ENCODE measurements at regions not wholly inside any gene's neighbourhood (a gene's known extent, or its start where the extent isn't known, plus 50 kb on each side); places are given as distances from the start of the nearest gene placed in this dataset.

GRCh38 chr1:170460414-170461155 lies 71.4 kb upstream of the GORAB start:
- CTCF ChIA-PET (ENCODE audit: unreplicated experiment) = no interaction called here
- no peaks in the 10 kb centered on the region for H3K9me3 ChIP-seq (ENCODE audit: low read length)

GRCh38 chr1:170461291-170461747 lies 70.6 kb upstream of the GORAB start:
- no peak for DNase-seq (ENCODE audit: low spot score)
- BruUV-seq (replicated peaks) = no TSS peak
- no peak overlapping the region for H3K4me3 ChIP-seq (ENCODE audit: low read depth, low read length, poor library complexity, severe bottlenecking)
- no peaks in the 10 kb centered on the region for H3K79me2 ChIP-seq (ENCODE audit: insufficient read depth, low read depth, low read length)
- no peak overlapping the region for H2AFZ ChIP-seq (ENCODE audit: low read length)
- no peaks in the 10 kb centered on the region for H3K9me3 ChIP-seq (ENCODE audit: low read length)
- CTCF ChIA-PET (ENCODE audit: unreplicated experiment) = no interaction called here
- intact Hi-C loops (cut with micrococcal nuclease; ENCODE audit: unreplicated experiment) = no loop called here
- TF ChIP-seq CTCF (conservative IDR thresholded peaks at IDR 0.05; ENCODE audit: low read length) (no peak), EZH2phosphoT487 (IDR thresholded peaks at IDR 0.05; ENCODE audit: borderline replicate concordance, low read depth, low read length) (no peak)
- no peaks in the 10 kb centered on the region for H3K36me3 ChIP-seq (ENCODE audit: insufficient read depth, low read length)
- POLR2A ChIA-PET = no interaction called here
- H4K20me1 ChIP-seq (ENCODE audit: insufficient read depth, low read length) = no peaks in the 10 kb centered on the region
- H3K27ac ChIP-seq (ENCODE audit: low read depth, low read length, poor library complexity, severe bottlenecking) = no peak overlapping the region
- no peak overlapping the region for H3K4me2 ChIP-seq (ENCODE audit: low read length)
- H3K9me2 ChIP-seq (ENCODE audit: insufficient read depth, low read length) = no peaks in the 10 kb centered on the region
- no peaks in the 10 kb centered on the region for H3K4me1 ChIP-seq (ENCODE audit: insufficient read depth, low read length, poor library complexity, severe bottlenecking)

More at GRCh38 chr1:170460414-170461155, 71.4 kb upstream of the GORAB start:
- Histone ChIP-seq H3K27ac (ENCODE audit: low read depth, low read length, poor library complexity, severe bottlenecking) (no peak overlapping the region), H3K9me2 (ENCODE audit: insufficient read depth, low read length) (no peaks in the 10 kb centered on the region), H2AFZ (ENCODE audit: low read length) (no peak overlapping the region), H3K79me2 (ENCODE audit: insufficient read depth, low read depth, low read length) (no peaks in the 10 kb centered on the region), H4K20me1 (ENCODE audit: insufficient read depth, low read length) (no peaks in the 10 kb centered on the region), H3K4me2 (ENCODE audit: low read length) (no peak overlapping the region), H3K36me3 (ENCODE audit: insufficient read depth, low read length) (no peaks in the 10 kb centered on the region), H3K4me1 (ENCODE audit: insufficient read depth, low read length, poor library complexity, severe bottlenecking) (no peaks in the 10 kb centered on the region), H3K4me3 (ENCODE audit: low read depth, low read length, poor library complexity, severe bottlenecking) (no peak overlapping the region)
- no peak for DNase-seq (ENCODE audit: low spot score)
- intact Hi-C loops (cut with micrococcal nuclease; ENCODE audit: unreplicated experiment) = no loop called here
- no TSS peak for BruUV-seq (replicated peaks)
- TF ChIP-seq EZH2phosphoT487 (IDR thresholded peaks at IDR 0.05; ENCODE audit: borderline replicate concordance, low read depth, low read length) = no peak
- TF ChIP-seq CTCF (conservative IDR thresholded peaks at IDR 0.05; ENCODE audit: low read length) = no peak
- POLR2A ChIA-PET = no interaction called here

GRCh38 chr1:170461762-170462384 lies 70.1 kb upstream of the GORAB start:
- Histone ChIP-seq H3K9me3 (ENCODE audit: low read length) (no peaks in the 10 kb centered on the region), H4K20me1 (ENCODE audit: insufficient read depth, low read length) (no peaks in the 10 kb centered on the region), H3K4me1 (ENCODE audit: insufficient read depth, low read length, poor library complexity, severe bottlenecking) (no peaks in the 10 kb centered on the region), H3K27ac (ENCODE audit: low read depth, low read length, poor library complexity, severe bottlenecking) (no peak overlapping the region), H3K36me3 (ENCODE audit: insufficient read depth, low read length) (no peaks in the 10 kb centered on the region), H3K4me3 (ENCODE audit: low read depth, low read length, poor library complexity, severe bottlenecking) (no peak overlapping the region), H3K4me2 (ENCODE audit: low read length) (no peak overlapping the region), H3K9me2 (ENCODE audit: insufficient read depth, low read length) (no peaks in the 10 kb centered on the region), H2AFZ (ENCODE audit: low read length) (no peak overlapping the region), H3K79me2 (ENCODE audit: insufficient read depth, low read depth, low read length) (no peaks in the 10 kb centered on the region)
- BruUV-seq (replicated peaks) = no TSS peak
- TF ChIP-seq EZH2phosphoT487 (IDR thresholded peaks at IDR 0.05; ENCODE audit: borderline replicate concordance, low read depth, low read length) (no peak), CTCF (conservative IDR thresholded peaks at IDR 0.05; ENCODE audit: low read length) (no peak)
- no peak for DNase-seq (ENCODE audit: low spot score)
- POLR2A ChIA-PET = no interaction called here
- intact Hi-C loops (cut with micrococcal nuclease; ENCODE audit: unreplicated experiment) = no loop called here
- CTCF ChIA-PET (ENCODE audit: unreplicated experiment) = no interaction called here

Data from OCI-LY7 (cell line).